Activated T-cell treated with anti-CD3 and anti-CD28 coated beads, Interleukin-2, amount 50 U/mL, for 24 hours (primary cell): ENCODE measurements at regions not wholly inside any gene's neighbourhood (a gene's known extent, or its start where the extent isn't known, plus 50 kb on each side); places are given as distances from the start of the nearest gene placed in this dataset.

Experiments used
- DNase-seq: peaks from one replicate; pipeline ENCODE4 v3.0.0-alpha.2; 2020
- H3K27ac Mint-ChIP-seq: 2 replicates; pipeline ENCODE4 v1.8.0; 2020; ENCODE audit warnings: mild to moderate bottlenecking, mixed read lengths
- H3K27me3 Mint-ChIP-seq: 2 replicates; pipeline ENCODE4 v1.8.0; 2020; ENCODE audit warnings: mixed read lengths
- H3K36me3 Mint-ChIP-seq: 2 replicates; pipeline ENCODE4 v1.8.0; 2020; ENCODE audit warnings: low read depth, mixed read lengths
- H3K4me1 Mint-ChIP-seq: 2 replicates; pipeline ENCODE4 v1.8.0; 2020; ENCODE audit warnings: low read depth, mixed read lengths
- H3K4me3 Mint-ChIP-seq: 2 replicates; pipeline ENCODE4 v1.8.0; 2020; ENCODE audit warnings: mild to moderate bottlenecking, moderate library complexity, mixed read lengths
- H3K9me3 Mint-ChIP-seq: 2 replicates; pipeline ENCODE4 v1.8.0; 2020; ENCODE audit warnings: mixed read lengths

DNA sequence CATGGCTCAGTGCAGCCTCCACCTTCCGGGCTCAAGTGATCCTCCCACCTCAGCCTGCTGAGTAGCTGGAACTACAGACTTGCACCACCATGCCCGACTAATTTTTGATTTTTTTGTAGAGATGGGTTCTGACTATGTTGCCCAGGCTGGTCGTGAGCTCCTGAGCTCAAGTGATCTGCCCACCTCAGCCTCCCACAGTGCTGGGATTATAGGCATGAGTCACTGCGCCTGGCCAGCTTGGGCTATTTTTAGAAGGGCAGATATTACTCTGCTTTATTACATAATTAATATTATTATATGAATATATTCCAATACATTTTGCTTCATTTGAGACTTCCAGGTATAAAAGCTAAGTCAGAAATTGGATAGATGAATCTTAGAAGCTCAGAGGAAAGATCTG lies 143.7 kb upstream of the ANK2 start:
- H3K9me3 Mint-ChIP-seq: no peaks in the 10 kb centered on the region

DNA sequence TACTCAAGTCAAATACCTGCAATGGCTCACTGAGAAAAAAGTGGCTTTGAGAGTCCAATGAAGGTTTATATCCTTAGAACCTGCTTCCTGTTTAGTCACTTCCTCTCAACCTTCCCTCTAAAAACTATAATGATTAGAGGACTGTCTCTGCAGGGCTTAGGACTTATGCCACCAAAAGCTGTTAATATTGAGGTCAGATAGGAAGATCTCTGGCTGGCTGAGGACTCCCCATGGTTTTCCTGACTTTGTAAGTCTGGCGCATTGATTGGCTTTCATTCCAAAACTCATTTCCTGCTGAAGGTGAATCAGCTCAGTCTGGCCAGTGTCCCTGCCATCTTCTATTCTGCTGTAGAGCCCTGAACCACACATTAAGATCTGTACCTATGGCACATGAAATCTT lies 140.9 kb upstream of the ANK2 start:
- H3K4me1 Mint-ChIP-seq: peaks cover 6% of the 10 kb centered on the region
- no peaks in the 10 kb centered on the region for H3K36me3 Mint-ChIP-seq
- no peak overlapping the region for H3K4me3 Mint-ChIP-seq
- peaks cover 5% of the 10 kb centered on the region for H3K27me3 Mint-ChIP-seq
- no peak for DNase-seq
- H3K27ac Mint-ChIP-seq: no peak overlapping the region
- H3K9me3 Mint-ChIP-seq: no peaks in the 10 kb centered on the region

More for the DNA sequence above, 143.7 kb upstream of the ANK2 start:
- peaks cover 6% of the 10 kb centered on the region for H3K4me1 Mint-ChIP-seq
- no peak overlapping the region for H3K4me3 Mint-ChIP-seq
- H3K27me3 Mint-ChIP-seq: peaks cover 7% of the 10 kb centered on the region
- DNase-seq: no peak
- no peak overlapping the region for H3K27ac Mint-ChIP-seq
- no peaks in the 10 kb centered on the region for H3K36me3 Mint-ChIP-seq

DNA sequence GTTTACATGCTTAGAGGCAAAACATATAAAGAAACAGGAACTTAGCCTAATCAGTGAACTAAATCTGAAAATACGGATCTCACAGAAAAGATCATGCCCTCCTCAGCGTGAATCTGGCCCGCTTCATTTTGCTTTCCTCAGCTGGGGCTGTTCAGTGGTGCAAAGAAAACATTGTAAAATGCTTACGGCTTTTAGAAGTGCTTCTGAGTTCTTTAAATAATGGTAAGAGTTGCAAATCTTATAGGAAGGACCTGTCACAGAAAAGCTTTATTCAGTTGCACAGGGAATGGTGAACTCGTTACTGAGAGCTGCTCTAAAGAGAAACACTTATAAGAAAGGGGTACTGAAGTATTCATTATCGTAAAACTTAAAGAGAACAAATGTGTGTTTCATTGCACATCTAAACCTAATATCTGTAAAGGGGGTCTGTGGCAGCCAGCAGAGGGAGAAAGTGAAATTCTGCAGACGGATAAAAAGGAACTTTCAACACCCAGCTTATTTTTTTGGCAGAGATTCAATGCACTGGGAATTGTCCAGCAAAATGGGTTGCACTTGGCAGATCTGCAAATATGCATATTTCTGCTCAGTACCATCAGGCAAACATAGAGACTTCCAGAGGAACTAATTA lies 139.2 kb upstream of the ANK2 start:
- peaks cover 5% of the 10 kb centered on the region for H3K27me3 Mint-ChIP-seq
- peaks cover 6% of the 10 kb centered on the region for H3K4me1 Mint-ChIP-seq
- no peak overlapping the region for H3K27ac Mint-ChIP-seq
- no peaks in the 10 kb centered on the region for H3K9me3 Mint-ChIP-seq
- no peak overlapping the region for H3K4me3 Mint-ChIP-seq
- no peaks in the 10 kb centered on the region for H3K36me3 Mint-ChIP-seq
- no peak for DNase-seq

DNA sequence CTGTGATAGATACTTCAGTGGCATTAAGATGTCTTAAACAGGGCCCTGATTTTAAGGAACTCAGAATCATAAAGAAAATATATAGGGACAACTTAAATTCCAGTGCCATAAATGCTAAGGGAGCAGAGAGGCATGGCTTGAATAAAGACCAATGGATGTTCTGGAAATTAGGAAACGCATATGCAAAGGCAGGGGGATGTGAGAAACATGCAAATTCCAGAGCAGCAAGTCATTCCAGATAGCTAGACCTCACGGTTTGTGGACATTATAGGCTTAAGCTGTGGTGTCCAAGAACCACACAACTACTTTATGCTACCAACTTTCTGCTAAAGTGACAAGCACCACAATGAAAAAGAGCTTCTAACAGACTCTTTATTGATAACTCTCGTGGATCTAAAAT lies 132.6 kb upstream of the ANK2 start:
- no peaks in the 10 kb centered on the region for H3K27me3 Mint-ChIP-seq
- no peaks in the 10 kb centered on the region for H3K9me3 Mint-ChIP-seq
- H3K4me1 Mint-ChIP-seq: no peaks in the 10 kb centered on the region
- no peak overlapping the region for H3K27ac Mint-ChIP-seq
- H3K36me3 Mint-ChIP-seq: no peaks in the 10 kb centered on the region
- H3K4me3 Mint-ChIP-seq: no peak overlapping the region
- no peak for DNase-seq

DNA sequence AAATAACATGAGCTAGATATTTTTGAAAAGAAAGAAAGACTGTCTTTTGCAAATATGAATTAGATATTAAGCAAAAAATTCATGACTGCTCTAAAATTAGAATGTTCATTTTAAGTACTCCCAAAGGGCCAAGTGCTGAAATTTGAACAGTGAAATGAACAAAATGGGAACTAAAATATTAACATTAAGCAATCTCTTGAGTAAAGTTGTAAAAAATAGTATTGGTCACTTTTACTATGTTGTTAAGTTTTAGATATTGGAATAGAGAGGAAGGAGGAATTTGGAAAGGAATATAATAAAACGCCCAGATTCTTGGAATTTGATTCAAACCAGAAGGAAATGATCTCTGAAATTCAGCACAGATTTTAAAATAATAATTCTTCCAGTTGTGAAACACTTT lies 125.9 kb upstream of the ANK2 start:
- Mint-ChIP-seq H3K4me1 (no peaks in the 10 kb centered on the region), H3K27me3 (peaks cover 10% of the 10 kb centered on the region), H3K4me3 (no peak overlapping the region), H3K27ac (no peak overlapping the region), H3K9me3 (no peaks in the 10 kb centered on the region), H3K36me3 (no peaks in the 10 kb centered on the region)
- no peak for DNase-seq

DNA sequence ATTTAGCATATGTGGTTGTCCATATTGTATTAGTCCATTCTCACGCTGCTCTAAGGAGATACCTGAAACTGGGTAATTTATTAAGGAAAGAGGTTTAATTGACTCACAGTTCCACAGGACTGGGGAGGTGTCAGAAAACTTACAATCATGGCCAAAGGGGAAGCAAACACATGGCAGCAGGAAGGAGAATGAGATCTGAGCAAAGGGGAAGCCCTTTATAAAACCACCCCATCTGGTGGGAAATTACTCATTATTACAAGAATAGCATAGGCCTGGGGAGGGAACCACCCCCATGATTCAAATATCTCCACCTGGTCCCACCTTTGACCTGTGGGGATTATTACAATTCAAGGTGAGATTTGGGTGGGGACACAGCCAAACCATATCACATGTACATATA lies 122.6 kb upstream of the ANK2 start:
- DNase-seq: no peak
- Mint-ChIP-seq H3K9me3 (no peaks in the 10 kb centered on the region), H3K36me3 (no peaks in the 10 kb centered on the region), H3K27me3 (peaks cover 21% of the 10 kb centered on the region), H3K4me1 (no peaks in the 10 kb centered on the region), H3K4me3 (no peak overlapping the region), H3K27ac (no peak overlapping the region)

DNA sequence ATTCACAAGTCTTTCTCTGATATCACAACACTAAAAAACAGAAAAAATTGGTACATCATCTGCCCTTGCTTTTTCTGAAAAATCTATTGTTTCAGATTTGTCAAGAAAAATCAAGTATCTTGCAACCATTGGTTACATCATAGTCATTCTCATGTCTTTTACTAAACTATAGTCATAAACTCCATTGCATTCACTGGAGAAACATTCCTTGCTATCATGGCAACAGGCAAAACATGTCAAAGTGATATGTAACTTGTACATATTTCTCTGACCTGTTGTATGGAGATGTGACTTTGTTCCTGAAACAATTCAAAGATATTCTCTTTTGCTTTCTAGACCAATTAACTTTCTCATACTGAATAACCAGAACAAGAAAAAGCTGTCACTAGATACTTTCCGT lies 121.9 kb upstream of the ANK2 start:
- DNase-seq: no peak
- no peaks in the 10 kb centered on the region for H3K9me3 Mint-ChIP-seq
- H3K4me1 Mint-ChIP-seq: no peaks in the 10 kb centered on the region
- no peaks in the 10 kb centered on the region for H3K36me3 Mint-ChIP-seq
- no peak overlapping the region for H3K27ac Mint-ChIP-seq
- H3K27me3 Mint-ChIP-seq: peaks cover 21% of the 10 kb centered on the region
- H3K4me3 Mint-ChIP-seq: no peak overlapping the region

DNA sequence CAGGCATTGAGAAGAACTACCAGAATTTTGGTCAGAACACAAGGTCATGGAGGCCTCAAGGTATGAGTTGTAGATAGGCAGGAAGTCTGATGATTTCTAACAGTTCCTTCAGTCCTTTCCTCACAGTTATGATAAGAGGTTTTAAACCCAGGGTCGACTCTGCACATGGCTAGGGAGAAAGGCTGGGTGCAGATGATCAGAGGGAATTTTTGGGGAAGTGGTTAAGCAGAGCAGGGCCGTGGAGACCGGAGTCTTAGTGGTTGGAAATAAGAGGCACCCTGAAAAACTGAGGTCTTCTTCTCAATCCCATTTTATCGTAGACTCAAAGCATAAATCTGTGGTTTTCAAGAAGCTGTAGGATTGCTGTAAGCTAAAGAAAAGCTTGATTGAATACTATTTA lies 118.5 kb upstream of the ANK2 start:
- DNase-seq: no peak
- no peak overlapping the region for H3K4me3 Mint-ChIP-seq
- peaks cover 21% of the 10 kb centered on the region for H3K27me3 Mint-ChIP-seq
- no peaks in the 10 kb centered on the region for H3K9me3 Mint-ChIP-seq
- H3K4me1 Mint-ChIP-seq: no peaks in the 10 kb centered on the region
- no peaks in the 10 kb centered on the region for H3K36me3 Mint-ChIP-seq
- H3K27ac Mint-ChIP-seq: no peak overlapping the region

DNA sequence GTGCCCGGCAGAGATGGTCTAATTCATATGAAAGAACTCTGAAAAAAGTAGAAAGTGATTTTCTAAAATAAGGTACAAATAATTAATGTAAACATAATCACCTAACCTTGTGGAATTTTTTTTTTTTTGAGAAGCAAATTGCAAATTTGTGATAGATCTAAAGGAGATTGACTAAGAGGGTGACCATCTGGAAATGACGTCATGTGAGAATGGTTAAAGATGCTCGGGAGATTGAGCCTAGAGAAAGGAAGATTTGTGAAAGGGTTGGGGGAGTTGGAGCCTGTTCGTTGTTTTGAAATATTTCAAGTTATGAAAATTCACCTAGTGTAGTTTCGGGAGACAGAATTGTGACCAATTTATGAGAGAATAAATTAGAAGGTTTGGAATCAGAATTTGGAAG lies 115.7 kb upstream of the ANK2 start:
- Mint-ChIP-seq H3K36me3 (no peaks in the 10 kb centered on the region), H3K4me1 (no peaks in the 10 kb centered on the region), H3K9me3 (no peaks in the 10 kb centered on the region), H3K4me3 (no peak overlapping the region), H3K27ac (no peak overlapping the region), H3K27me3 (peaks cover 17% of the 10 kb centered on the region)
- DNase-seq: no peak

DNA sequence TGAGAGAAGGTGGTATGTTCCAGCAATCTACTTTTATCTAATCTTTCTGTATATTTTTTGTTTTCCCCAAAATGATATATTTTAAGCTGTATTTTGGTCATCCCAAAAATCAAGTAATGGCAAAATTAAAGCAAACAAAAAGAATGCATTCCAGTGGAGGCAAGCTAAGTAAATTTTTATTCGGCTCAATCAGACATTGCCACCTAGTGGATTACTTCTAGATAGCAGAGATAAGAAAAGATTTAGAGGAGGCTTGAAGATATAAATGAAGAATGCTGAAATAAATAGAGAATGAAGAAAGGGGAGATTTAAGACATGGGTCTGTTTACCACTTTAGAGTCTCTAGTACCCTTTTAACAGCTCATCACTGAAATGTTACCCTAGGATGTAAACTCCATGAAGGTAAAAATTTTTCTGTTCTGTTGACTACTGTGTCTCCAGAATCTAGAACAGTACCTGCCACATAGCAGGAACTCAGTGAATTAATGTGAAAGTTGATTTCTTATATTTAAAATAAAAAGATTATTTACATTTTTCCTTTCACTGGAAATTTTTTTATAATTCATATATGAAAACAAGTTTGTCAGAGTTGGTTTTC lies 110.9 kb upstream of the ANK2 start:
- Mint-ChIP-seq H3K27me3 (peaks cover 21% of the 10 kb centered on the region), H3K36me3 (no peaks in the 10 kb centered on the region), H3K27ac (no peak overlapping the region), H3K4me3 (no peak overlapping the region), H3K9me3 (no peaks in the 10 kb centered on the region), H3K4me1 (no peaks in the 10 kb centered on the region)
- no peak for DNase-seq

DNA sequence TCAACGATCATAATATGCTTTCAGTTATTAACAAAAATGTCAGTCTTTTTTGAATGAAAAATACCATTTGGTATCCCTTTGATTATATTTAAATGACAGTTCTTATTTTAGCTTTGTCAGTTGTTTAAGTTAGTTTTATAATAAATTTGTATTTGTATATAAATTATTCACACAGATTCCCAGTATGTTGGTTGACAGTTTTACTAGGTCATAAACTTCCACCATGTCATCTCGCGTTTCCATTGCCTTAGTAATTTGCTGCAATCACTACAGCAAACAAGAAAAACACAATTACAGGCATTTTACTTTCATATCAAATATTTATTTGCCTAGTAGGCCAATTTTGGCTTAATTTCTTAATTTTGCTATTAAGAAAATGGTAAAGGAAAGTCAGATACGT lies 109.6 kb upstream of the ANK2 start:
- H3K4me3 Mint-ChIP-seq: no peak overlapping the region
- no peak for DNase-seq
- H3K27me3 Mint-ChIP-seq: peaks cover 23% of the 10 kb centered on the region
- no peaks in the 10 kb centered on the region for H3K9me3 Mint-ChIP-seq
- no peaks in the 10 kb centered on the region for H3K4me1 Mint-ChIP-seq
- no peaks in the 10 kb centered on the region for H3K36me3 Mint-ChIP-seq
- no peak overlapping the region for H3K27ac Mint-ChIP-seq

DNA sequence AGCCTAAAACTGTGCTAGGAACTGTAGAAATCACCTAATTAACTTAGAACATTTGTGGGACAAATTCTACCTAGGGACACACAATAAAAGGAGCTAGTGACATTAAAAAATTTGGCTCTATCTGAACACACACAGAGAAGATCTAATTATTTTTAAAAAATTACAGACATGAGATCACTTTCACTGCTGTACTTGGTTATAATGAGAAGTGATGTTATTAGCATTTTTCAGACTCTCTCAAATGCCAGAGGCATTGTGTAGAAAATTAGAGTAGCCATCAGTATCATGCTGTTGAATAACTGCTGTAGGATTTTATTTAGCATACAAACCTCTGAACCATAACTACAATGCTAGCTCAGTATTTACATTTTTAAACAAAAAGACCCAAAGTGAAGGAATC lies 109.1 kb upstream of the ANK2 start:
- DNase-seq: no peak
- Mint-ChIP-seq H3K9me3 (no peaks in the 10 kb centered on the region), H3K27ac (no peak overlapping the region), H3K4me1 (no peaks in the 10 kb centered on the region), H3K4me3 (no peak overlapping the region), H3K36me3 (no peaks in the 10 kb centered on the region), H3K27me3 (peaks cover 27% of the 10 kb centered on the region)

DNA sequence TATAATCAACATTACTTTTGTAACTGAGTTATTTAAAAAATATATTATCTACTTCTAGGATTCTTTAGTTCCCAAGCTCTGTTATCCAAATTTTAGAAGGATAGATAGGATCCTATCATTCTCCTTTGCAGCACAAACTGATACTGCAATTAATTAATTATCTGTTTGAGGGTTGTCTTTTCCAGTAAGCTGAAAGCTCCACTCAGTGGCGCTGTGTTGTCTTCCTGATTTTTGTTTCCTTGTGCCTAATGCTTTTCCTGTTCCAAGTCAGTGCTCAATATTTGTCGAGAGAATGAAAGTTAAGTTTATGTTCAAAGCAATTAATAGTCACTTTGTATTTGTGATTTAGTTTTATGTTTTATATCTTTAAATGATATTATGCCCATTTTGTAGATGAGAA lies 107.4 kb upstream of the ANK2 start:
- Mint-ChIP-seq H3K36me3 (no peaks in the 10 kb centered on the region), H3K9me3 (no peaks in the 10 kb centered on the region), H3K27ac (no peak overlapping the region), H3K4me3 (no peak overlapping the region), H3K27me3 (peaks cover 31% of the 10 kb centered on the region), H3K4me1 (no peaks in the 10 kb centered on the region)
- no peak for DNase-seq

DNA sequence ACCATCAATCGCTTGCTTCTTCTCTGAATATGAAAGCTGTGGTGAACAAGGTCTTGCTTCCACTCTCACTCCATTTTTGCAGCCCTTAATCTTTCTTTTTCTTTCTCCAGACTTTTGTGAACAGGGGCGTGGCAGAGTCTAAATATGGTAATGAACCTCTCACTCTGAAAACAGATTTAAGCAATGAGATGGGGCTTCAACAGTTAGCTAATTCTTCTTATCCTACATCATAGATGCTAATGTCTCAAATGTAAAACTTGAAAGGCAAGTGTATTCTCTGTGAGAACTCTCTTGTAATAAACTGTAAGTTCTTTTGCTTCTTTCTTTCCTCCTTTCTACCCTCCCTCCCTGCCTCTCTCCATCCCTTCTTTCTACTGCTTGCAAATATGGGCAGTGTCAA lies 106.5 kb upstream of the ANK2 start:
- H3K36me3 Mint-ChIP-seq: no peaks in the 10 kb centered on the region
- no peaks in the 10 kb centered on the region for H3K4me1 Mint-ChIP-seq
- no peak for DNase-seq
- no peaks in the 10 kb centered on the region for H3K9me3 Mint-ChIP-seq
- H3K27me3 Mint-ChIP-seq: peaks cover 31% of the 10 kb centered on the region
- H3K27ac Mint-ChIP-seq: no peak overlapping the region
- H3K4me3 Mint-ChIP-seq: no peak overlapping the region

DNA sequence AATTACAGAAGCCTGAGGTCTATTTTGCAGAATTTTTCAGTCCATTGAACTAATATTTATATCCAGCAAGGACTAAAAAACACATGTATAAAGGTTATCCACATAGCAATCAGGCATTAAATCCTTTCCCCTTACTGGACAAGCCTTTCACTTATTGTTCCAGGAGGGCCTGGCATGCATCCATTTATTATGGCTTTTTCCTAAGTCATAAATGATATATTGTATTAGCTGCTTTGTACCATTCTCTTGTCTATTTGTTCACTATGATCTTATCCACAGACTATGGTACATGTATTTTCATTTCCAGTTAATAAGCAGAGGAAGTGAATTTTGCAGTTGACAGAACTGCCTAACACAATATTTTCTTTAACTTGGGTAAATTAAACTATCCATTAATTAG lies 105.4 kb upstream of the ANK2 start:
- Mint-ChIP-seq H3K27me3 (peaks cover 31% of the 10 kb centered on the region), H3K36me3 (no peaks in the 10 kb centered on the region), H3K27ac (no peak overlapping the region), H3K9me3 (no peaks in the 10 kb centered on the region), H3K4me3 (no peak overlapping the region), H3K4me1 (no peaks in the 10 kb centered on the region)
- no peak for DNase-seq

DNA sequence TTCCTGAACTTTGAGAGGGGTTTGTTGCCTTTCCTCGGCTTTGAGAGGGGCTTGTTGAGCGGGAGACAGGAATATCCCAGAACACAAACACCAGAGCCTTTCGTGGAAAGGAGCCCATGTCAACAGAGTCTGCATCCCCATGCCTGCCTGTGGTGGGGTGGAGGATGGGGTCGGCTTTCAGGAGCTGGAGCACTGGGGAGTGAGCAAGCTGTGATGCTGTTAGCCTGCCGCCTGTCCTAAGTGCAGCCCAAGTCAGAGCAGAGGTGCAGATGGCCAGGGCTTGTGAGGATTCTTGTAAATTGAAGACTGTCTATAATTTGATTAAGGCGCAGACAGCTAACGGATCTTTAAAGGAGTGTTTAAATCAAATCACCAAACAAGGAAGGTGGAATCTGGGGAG lies 103.3 kb upstream of the ANK2 start:
- no peak for DNase-seq
- no peaks in the 10 kb centered on the region for H3K4me1 Mint-ChIP-seq

More for the DNA sequence above, 103.3 kb upstream of the ANK2 start:
- H3K9me3 Mint-ChIP-seq: no peaks in the 10 kb centered on the region
- H3K27me3 Mint-ChIP-seq: peaks cover 25% of the 10 kb centered on the region
- H3K27ac Mint-ChIP-seq: no peak overlapping the region
- H3K36me3 Mint-ChIP-seq: no peaks in the 10 kb centered on the region
- no peak overlapping the region for H3K4me3 Mint-ChIP-seq
